ENCODE measurements at regions not wholly inside any gene's neighbourhood (a gene's known extent, or its start where the extent isn't known, plus 50 kb on each side); places are given as distances from the start of the nearest gene placed in this dataset.
A peak's percentile ranks its signal among the peaks of the same experiment; 100 is the strongest.

- DNase-seq = no peak
Observed at GRCh38 chr2:239608723-239609122, 207.9 kb upstream of the HDAC4 start.

DNA sequence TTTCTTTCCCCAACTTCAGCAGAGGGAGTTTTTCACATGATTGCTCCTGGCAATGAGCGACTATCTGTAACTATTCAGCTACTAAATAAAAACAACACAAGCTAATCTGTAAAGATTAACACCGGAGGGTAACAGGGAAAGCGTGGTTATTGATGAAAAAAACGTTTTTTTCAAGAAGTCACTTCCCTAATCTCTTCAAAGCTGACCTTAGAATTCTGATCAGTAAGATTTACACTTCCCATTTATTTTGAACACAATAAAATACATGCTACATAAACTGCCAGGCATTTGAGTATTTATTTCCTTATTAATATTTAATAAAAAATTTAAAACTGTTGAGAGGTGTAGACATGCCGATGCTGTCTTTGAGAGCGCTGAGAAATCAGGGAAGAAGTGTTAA, 207.4 kb upstream of the HDAC4 start:
- DNase-seq = no peak

DNA sequence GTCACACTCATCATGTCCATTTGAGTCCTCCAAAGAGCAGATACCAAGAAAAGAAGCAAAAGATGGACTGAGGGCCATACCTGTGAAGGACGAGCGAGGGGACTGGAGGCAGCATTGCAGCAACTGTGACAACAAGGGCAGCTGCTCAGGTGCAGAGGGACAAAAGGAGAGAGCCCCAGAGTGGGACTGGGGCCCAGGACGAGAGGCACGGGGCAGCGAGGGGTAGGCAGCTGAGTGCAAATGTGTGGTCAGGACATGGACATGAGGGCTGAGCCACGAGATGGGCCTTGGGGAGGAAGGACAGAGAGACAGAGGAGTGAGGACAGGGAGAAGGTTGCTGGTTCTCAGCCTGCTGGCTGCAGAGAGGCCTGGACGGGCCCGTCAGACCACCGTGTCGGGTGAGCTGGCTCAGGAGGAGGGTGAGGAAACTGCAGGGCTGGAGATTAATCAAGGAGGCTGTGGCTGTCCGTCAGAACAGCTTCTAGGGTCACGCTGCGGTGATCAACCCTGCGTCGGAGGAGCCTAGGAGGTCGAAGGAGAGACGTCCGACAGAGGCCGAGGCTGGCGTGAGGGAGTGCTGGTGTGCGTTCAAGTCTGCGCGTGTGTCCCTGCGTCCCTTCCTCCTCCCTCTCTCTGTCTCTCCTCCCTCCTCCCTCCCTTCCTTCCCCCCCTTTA, 206.8 kb upstream of the HDAC4 start:
- no peak for DNase-seq

- no peak for DNase-seq
Observed at GRCh38 chr2:239606741-239607516, 206.1 kb upstream of the HDAC4 start.

DNA sequence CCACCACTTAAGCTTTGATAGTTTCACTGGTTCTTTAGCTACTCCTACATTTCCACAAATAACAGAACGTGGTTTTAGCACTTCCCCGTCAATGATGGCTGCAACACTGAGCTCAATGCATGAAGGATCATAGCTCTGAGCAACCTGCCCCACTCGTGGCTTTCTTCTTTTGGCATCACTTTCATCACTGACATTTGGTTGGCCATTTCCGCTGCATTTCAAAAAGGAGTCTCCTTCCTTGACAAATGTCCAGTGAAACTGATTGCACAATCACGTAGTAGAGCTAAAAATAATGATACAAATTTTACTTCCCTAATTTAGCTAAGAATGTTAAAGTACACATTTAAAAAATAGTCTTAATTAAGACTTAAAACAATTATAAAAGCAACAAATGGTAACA, 205.2 kb upstream of the HDAC4 start:
- no peak for DNase-seq

DNA sequence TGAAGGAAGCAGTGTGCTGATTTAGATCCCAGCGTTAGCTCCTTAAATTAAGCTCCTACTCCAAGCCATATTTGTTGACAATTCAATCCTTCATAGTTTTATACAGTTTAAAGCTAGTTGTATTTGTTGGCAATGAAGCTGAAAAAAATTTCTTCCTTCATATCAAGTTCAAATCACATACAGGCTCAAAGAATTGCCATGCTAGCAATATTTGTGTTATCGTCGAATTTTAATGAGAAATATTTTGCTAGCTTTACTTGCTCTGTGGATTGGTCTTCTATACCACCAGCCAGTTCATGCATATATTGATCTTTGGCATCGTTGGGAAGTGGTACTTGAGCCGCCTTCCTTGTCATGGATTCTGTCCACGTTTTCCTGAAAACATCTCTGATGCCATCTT, 204.6 kb upstream of the HDAC4 start:
- DNase-seq = no peak

DNA sequence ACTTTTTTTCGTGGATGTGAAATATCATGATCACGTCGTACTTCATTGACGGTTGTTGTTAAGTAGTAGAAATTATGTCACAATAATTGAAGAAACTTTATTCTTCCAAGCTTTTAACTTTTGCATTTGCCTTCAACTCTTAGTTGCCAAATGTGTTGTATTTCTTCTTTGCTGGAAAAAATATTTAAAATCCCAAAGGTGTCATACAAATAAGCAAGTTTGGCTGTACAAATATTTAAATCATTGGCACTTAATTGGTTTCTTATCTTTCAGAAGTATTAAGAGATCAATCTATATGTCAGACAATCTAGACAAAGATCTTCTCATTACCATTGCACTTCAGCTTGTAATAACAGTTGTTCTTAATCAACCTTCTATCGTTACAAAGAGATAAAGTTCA, 204.0 kb upstream of the HDAC4 start:
- no peak for DNase-seq

DNA sequence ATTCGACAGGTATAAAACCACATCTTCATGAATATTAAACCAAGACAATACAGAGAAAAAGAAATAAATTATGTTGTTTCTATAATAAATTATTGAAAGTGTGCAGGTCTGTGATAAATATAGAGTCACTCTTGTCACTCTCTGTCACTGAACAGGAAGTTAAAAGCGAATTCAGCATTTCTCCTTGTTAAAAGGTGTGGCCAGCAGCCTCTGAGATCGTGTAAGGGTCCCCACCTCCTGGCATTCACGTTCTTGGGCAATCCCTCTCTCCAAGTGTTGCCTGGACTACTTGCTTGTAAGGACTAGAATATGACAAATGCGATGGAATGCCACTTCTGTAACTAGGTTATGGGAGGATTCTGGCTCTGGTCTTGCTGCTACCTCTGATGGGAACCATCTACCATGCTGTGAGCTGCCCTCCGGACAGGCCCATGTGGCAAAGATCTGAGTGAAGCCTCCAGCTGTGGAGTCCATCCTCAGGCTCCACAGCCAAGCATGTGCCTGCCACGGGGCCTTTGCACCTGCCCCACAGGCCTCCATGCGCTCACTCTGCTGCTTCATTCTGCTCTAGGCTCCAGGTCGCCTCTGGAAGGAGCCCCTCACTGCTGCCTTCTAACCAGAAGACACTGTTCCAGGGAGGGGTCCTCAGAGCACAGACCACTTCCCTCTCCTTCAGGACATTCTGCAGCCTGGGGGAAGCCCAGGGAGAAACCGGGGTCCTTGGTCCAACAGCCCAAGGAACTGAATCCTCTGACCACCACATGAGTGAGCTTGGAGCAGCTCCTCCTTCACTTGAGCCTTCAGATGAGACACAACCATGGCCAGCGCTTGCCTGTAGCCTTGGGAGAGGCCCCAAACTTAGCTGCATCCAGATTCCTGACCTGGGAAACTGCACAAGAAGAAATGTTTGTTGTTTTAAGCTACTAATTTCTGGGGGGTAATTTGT, 202.9 kb upstream of the HDAC4 start:
- DNase-seq = peak; percentile 6

DNA sequence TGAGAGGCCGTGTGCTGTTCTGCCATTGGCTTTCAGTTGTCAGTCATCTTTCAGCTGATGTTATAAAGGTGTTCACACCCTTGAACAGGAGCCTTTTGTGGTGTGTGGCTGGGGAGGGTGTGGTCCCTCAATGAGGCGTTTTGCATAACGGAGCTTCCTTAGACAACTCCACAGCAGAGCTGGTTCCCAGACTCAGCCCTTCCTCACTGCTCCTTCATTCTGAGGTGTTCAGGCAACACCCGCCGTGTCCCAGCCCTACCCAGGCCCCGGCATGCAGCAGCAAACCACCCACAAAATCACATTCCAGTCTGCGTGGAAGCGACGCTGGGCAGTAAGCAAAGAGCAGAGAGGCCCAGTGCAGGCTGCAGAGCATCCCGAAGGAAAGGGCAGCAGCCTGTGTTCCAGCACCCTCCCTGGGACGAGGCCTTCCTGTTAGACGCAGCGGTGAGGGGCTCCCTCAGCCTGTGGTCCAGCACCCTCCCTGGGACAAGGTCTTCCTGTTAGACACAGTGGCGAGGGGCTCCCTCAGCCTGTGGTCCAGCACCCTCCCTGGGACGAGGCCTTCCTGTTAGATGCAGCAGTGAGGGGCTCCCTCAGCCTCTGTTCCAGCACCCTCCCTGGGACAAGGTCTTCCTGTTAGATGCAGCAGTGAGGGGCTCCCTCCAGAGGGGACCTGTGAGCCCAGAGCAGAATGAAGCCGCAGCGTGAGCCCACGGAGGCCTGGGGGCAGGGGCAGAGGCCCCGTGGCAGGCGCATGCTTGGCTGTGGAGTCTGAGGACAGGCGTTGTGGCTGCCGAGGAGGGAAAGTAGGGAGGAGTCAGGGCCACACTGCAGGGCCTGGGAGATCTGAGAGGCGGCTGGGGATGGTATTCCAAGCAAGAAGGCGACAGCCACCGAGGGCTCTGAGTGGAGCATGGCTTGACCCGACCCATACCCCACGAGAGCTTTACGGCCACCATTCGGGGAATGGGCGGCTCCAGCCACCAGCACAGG, 201.8 kb upstream of the HDAC4 start:
- peak; percentile 15 for DNase-seq

GRCh38 chr2:239601880-239602279, 201.1 kb upstream of the HDAC4 start:
- DNase-seq = peak; percentile 14

DNA sequence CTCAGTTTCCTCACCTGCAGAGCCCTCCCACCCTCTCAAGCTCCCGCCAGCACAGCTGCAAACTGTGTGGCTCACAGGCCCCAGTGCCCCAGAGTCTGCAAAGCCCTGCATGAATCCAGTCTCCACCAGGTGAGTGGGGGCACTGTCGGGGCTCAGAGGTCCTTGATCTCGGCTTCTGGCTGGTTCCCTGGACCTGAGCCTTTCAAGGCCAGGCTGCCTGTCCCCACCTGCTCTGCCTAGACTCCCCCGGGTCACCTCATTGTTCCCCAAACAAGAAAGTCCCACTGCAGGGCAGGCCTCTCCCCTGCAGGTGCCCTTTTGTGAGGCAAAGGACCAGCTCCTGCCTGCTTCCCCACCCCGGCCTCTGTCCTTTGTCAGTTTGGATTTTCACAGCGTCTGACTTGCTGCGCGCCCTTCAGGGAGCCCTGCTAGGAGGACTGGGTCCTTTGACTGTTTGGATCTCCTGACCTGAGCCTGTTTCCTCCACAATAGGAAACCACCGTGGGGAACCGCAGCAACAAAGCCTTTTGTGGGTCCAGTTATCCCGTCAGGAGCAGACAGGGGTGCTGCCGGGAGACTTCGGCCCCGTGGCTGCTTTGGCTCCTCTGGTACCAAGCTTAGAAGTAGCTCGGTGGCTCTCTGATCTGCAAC, 200.5 kb upstream of the HDAC4 start:
- DNase-seq = peak; percentile 11

GRCh38 chr2:239600650-239601049, 199.8 kb upstream of the HDAC4 start:
- peak; percentile 8 for DNase-seq

GRCh38 chr2:239600001-239600593, 199.3 kb upstream of the HDAC4 start:
- peak; percentile 11 for DNase-seq

GRCh38 chr2:239599299-239599698, 198.5 kb upstream of the HDAC4 start:
- no peak for DNase-seq

DNA sequence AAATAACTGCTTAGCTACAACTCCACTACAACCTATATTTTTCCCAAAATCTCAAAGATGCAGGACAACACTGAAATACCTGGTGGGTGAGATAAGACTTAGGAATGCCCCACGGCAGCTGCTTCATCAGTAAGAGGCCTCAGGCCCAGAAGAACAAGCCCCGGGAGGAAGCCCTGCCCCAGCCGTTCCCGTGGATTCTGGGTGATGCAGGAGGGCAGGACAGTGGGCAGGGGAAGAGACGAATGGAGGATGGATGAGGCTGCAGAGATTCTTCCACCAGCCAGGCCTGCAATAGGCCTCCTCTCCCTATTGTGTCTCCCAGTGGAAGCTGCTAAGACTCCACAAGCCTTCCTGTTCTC, 197.9 kb upstream of the HDAC4 start:
- peak; percentile 13 for DNase-seq

GRCh38 chr2:239598011-239598731, 197.4 kb upstream of the HDAC4 start:
- peak; percentile 10 for DNase-seq

GRCh38 chr2:239597216-239597615, 196.4 kb upstream of the HDAC4 start:
- no peak for DNase-seq

GRCh38 chr2:239596792-239597191, 196.0 kb upstream of the HDAC4 start:
- no peak for DNase-seq

DNA sequence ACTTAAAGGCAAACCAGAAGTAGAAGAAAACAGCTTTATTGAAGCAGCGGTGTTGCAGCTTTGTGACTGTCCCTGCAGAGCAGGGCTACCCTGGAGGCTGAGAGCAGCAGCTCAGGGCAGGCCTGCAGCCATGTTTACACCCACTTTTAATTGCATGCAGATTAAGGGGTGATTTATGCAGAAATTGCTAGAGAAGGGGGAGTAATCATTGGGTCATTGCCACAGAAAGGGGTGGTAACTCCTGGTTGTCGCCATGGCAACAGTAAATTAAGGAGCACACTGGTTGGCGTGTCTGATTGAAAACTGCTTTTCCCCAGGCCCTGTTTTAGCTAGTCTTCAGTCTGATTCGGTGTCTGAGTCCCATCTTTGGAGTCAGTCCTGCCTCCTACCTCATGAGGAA, 195.4 kb upstream of the HDAC4 start:
- DNase-seq = no peak

DNA sequence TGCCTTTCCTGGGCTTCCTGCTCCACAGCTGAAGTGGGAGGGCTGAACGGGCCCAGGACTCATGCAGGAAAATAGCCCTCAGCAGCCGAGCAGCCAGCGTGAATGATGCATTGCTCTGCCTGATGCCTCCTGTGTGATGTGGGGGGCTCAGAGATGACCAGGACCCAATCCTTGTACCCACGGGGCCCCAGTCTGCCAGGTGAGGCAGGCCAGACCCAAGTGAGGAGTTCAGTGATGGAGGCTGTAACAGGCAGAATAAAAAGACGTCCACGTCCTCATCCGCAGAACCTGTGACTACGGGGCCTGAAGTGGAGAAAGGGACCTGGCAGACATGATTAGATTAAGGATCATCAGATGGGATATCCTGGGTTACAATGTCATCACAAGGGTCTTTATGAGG, 194.9 kb upstream of the HDAC4 start:
- DNase-seq = peak; percentile 8

Measured in activated T-cell treated with anti-CD3 and anti-CD28 coated beads, Interleukin-2, amount 50 U/mL, for 1 hour (primary cell).